Right lobe of liver (tissue), 6 donors: ENCODE measurements at regions not wholly inside any gene's neighbourhood (a gene's known extent, or its start where the extent isn't known, plus 50 kb on each side); places are given as distances from the start of the nearest gene placed in this dataset.
A peak's percentile ranks its signal among the peaks of the same experiment; 100 is the strongest.

ENCODE experiments used
- ATAC-seq, 4 donors: fragments of 200-7000 bp; cut with Tn5 transposase; one replicate each; pipeline ENCODE4 v1.9.1; 2020; ENCODE audit warnings: mild to moderate bottlenecking in 4 of 4, moderate library complexity in 4 of 4
- DNase-seq, 3 donors: peaks; one replicate each; pipeline ENCODE4 v3.0.0-alpha.2; 2020
- H3K27ac ChIP-seq, 3 donors: fragments of 200-600 bp; one replicate each; pipeline ENCODE4 v1.8.0; 2022
- H3K27me3 ChIP-seq, 2 donors: fragments of 200-600 bp; one replicate each; pipeline ENCODE4 v1.8.0; 2022
- H3K36me3 ChIP-seq, 4 donors: fragments of 200-600 bp; sonication (generic) in 1 of 4; one replicate each; pipeline versions ENCODE4 v1.5.1 to v1.8.0; 2017 to 2022; ENCODE audit warnings: control low read depth in 1 of 4
- H3K4me1 ChIP-seq, 4 donors: fragments of 200-600 bp; sonication (generic) in 1 of 4; one replicate each; pipeline versions ENCODE4 v1.5.1 to v1.8.0; 2017 to 2022; ENCODE audit warnings: control low read depth in 1 of 4
- H3K4me3 ChIP-seq, 3 donors: fragments of 200-600 bp; one replicate each; pipeline ENCODE4 v1.8.0; 2022
- H3K9me3 ChIP-seq, 4 donors: fragments of 200-600 bp; sonication (generic) in 1 of 4; one replicate each; pipeline versions ENCODE4 v1.5.1 to v1.8.0; 2017 to 2022; ENCODE audit warnings: control low read depth in 1 of 4
- CTCF ChIP-seq, 4 donors: fragments of 200-600 bp in 3 of 4; fragments of 450-650 bp in 1 of 4; IDR thresholded peaks; one replicate each; pipeline versions ENCODE4 v1.5.1 to v1.8.0; 2016 to 2022; ENCODE audit warnings: antibody characterized with exemption in 4 of 4, mild to moderate bottlenecking in 2 of 4
- POLR2A ChIP-seq: fragments of 450-650 bp; IDR thresholded peaks from one replicate; pipeline ENCODE4 v1.6.1; 2017; ENCODE audit warnings: antibody characterized with exemption, mild to moderate bottlenecking
- WGBS: methylation state at CpG from one replicate; pipeline ENCODE4 v1.1.6; 2018; ENCODE audit warnings: low coverage, low lambda C conversion rate; ENCODE audit not compliant: insufficient coverage; ENCODE audit errors: missing lambda C conversion rate; 5-methylcytosine and 5-hydroxymethylcytosine counted together
- intact Hi-C, 2 donors: fragments of 100-400 bp; cut with DNase I; formaldehyde crosslinking; loops; one replicate each; pipeline versions ENCODE4 v1.11.2 to v1.14.1; 2022
- donor health status: DM: no; HTN: yes; CAD: no.
- donor health status: DM: no; HTN: no; CAD: no.
- donor health status: DM: no; HTN: no; CAD: no.
- donor health status: DM: no; HTN: yes; CAD: no.
- donor health status: DM: no; HTN: yes; CAD: no.

GRCh38 chr4:82223715-82224114 is 150.1 kb downstream of the HNRNPD start:
- no peak for DNase-seq
- no peaks in the 10 kb centered on the region for H3K9me3 ChIP-seq
- no peak overlapping the region for H3K27ac ChIP-seq
- WGBS = 2% methylated on average over 3 of the region's 4 CpGs
- H3K4me3 ChIP-seq = no peak overlapping the region
- H3K27me3 ChIP-seq = no peaks in the 10 kb centered on the region
- intact Hi-C loops = no loop called here
- ATAC-seq = peak; percentile 47 to 71 (median 58)
- H3K4me1 ChIP-seq = no peaks in the 10 kb centered on the region
- TF ChIP-seq CTCF (IDR thresholded peaks at IDR 0.05) (no peak), POLR2A (no peak)
- no peaks in the 10 kb centered on the region for H3K36me3 ChIP-seq

- ATAC-seq (no peak), DNase-seq (no peak)
- no peaks in the 10 kb centered on the region for H3K4me1 ChIP-seq
- H3K27me3 ChIP-seq = no peaks in the 10 kb centered on the region
- no peak overlapping the region for H3K4me3 ChIP-seq
- no peak for TF ChIP-seq CTCF (IDR thresholded peaks at IDR 0.05)
- TF ChIP-seq POLR2A = no peak
- intact Hi-C loops = no loop called here
- WGBS = 85% methylated on average over 6 of the region's 6 CpGs
- no peaks in the 10 kb centered on the region for H3K9me3 ChIP-seq
- H3K27ac ChIP-seq = no peak overlapping the region
- H3K36me3 ChIP-seq = no peaks in the 10 kb centered on the region
These were observed 154.4 kb downstream of the HNRNPD start for GRCh38 chr4:82219346-82219745.

- H3K27ac ChIP-seq = no peak overlapping the region
- WGBS = 57% methylated on average over 3 of the region's 3 CpGs
- no peaks in the 10 kb centered on the region for H3K4me1 ChIP-seq
- no peaks in the 10 kb centered on the region for H3K9me3 ChIP-seq
- H3K4me3 ChIP-seq = no peak overlapping the region
- ATAC-seq (peak in 1 of 4 donors; percentile 34), DNase-seq (no peak)
- no peaks in the 10 kb centered on the region for H3K27me3 ChIP-seq
- TF ChIP-seq CTCF (IDR thresholded peaks at IDR 0.05) = peak in 3 of 4 donors; percentile 11 to 30 (median 22)
- no peak for TF ChIP-seq POLR2A
- H3K36me3 ChIP-seq = no peaks in the 10 kb centered on the region
- intact Hi-C loops = no loop called here
These were observed 155.6 kb downstream of the HNRNPD start for GRCh38 chr4:82217986-82218715.

- H3K4me1 ChIP-seq = no peaks in the 10 kb centered on the region
These were observed 157.6 kb downstream of the HNRNPD start for GRCh38 chr4:82216219-82216618.

More at GRCh38 chr4:82216219-82216618, 157.6 kb downstream of the HNRNPD start:
- 65% methylated on average over 2 of the region's 2 CpGs for WGBS
- Histone ChIP-seq H3K36me3 (no peaks in the 10 kb centered on the region), H3K9me3 (no peaks in the 10 kb centered on the region), H3K4me3 (no peak overlapping the region), H3K27me3 (no peaks in the 10 kb centered on the region), H3K27ac (no peak overlapping the region)
- ATAC-seq (no peak), DNase-seq (no peak)
- intact Hi-C loops = no loop called here
- TF ChIP-seq CTCF (IDR thresholded peaks at IDR 0.05) = no peak
- TF ChIP-seq POLR2A = no peak
